ENCODE measurements at regions not wholly inside any gene's neighbourhood (a gene's known extent, or its start where the extent isn't known, plus 50 kb on each side); places are given as distances from the start of the nearest gene placed in this dataset.
A peak's percentile ranks its signal among the peaks of the same experiment; 100 is the strongest.

DNA sequence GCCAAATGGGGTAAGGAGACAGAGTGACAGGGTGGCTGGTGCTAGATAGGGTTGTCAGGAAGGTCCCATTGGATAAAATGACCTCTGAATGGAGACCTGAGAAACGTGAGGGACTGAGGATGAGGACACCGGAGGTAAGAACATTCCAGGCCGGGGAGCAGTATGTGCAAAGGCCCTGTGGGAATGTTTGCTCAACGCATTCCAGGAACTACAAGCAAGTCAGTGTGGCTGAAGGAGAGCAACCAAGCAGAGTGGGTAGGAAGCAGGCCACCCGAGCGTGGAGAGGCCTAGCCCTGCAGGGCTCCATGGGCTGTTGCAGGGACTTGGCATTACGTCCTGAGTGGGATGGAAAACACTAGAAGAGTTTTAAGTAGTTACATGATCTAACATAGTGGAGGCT, 185.6 kb downstream of the ZBTB18 start:
- Histone ChIP-seq H3F3A (ENCODE audit: low read depth) (peaks cover 2% of the 10 kb centered on the region), H3K36me3 (no peaks in the 10 kb centered on the region), H3K27ac (no peak overlapping the region), H3K4me1 (peaks cover 7% of the 10 kb centered on the region), H3K4me2 (no peak overlapping the region), H3K27me3 (no peaks in the 10 kb centered on the region), H3K9me3 (ENCODE audit: low read depth) (no peaks in the 10 kb centered on the region), H4K20me1 (ENCODE audit: low read depth) (no peaks in the 10 kb centered on the region), H3K9ac (no peak overlapping the region), H3K4me3 (no peak overlapping the region), H2AFZ (replicated peaks) (no peak overlapping the region), H3K79me2 (ENCODE audit: low read depth) (no peaks in the 10 kb centered on the region)
- DNase-seq (ENCODE audit: low spot score), result no peak
- H3K4me1 Mint-ChIP-seq, result peaks cover 10% of the 10 kb centered on the region
- H3K27ac Mint-ChIP-seq, result no peak overlapping the region
- H3K27me3 Mint-ChIP-seq (ENCODE audit: insufficient read depth, low read depth), result peaks cover 7% of the 10 kb centered on the region
- H3K36me3 Mint-ChIP-seq, result no peaks in the 10 kb centered on the region
- TF ChIP-seq EZH2 (IDR thresholded peaks at IDR 0.05), result no peak
- TF ChIP-seq EZH2phosphoT487 (IDR thresholded peaks at IDR 0.05), result no peak
- TF ChIP-seq, protein P1, sequence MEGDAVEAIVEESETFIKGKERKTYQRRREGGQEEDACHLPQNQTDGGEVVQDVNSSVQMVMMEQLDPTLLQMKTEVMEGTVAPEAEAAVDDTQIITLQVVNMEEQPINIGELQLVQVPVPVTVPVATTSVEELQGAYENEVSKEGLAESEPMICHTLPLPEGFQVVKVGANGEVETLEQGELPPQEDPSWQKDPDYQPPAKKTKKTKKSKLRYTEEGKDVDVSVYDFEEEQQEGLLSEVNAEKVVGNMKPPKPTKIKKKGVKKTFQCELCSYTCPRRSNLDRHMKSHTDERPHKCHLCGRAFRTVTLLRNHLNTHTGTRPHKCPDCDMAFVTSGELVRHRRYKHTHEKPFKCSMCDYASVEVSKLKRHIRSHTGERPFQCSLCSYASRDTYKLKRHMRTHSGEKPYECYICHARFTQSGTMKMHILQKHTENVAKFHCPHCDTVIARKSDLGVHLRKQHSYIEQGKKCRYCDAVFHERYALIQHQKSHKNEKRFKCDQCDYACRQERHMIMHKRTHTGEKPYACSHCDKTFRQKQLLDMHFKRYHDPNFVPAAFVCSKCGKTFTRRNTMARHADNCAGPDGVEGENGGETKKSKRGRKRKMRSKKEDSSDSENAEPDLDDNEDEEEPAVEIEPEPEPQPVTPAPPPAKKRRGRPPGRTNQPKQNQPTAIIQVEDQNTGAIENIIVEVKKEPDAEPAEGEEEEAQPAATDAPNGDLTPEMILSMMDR (IDR thresholded peaks at IDR 0.05), result no peak
- no peak overlapping the region for H3K4me3 Mint-ChIP-seq
- H3K9me3 Mint-ChIP-seq, result no peaks in the 10 kb centered on the region

DNA sequence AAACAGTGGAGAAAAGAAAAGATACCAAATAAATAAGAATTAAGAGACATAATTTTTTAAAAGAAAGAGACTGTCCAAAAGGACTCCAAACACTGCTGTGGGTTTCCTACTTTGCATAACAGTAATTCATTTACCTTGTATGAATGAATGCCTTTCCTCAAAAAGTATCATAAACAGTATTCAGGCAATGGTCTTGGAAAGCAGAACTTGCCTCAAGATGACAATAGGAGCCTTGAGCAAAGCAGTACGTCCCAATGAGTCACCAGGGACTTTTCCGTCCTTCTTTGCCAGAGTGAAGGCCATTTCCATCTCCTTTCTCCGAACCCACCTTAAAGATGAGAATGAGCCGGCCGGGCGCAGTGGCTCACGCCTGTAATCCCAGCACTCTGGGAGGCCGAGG, 186.4 kb downstream of the ZBTB18 start:
- Histone ChIP-seq H3K9ac (no peak overlapping the region), H3F3A (ENCODE audit: low read depth) (peaks cover 2% of the 10 kb centered on the region), H4K20me1 (ENCODE audit: low read depth) (no peaks in the 10 kb centered on the region), H3K79me2 (ENCODE audit: low read depth) (no peaks in the 10 kb centered on the region), H3K36me3 (no peaks in the 10 kb centered on the region), H2AFZ (replicated peaks) (no peak overlapping the region), H3K4me3 (no peak overlapping the region), H3K4me1 (peaks cover 4% of the 10 kb centered on the region), H3K27ac (no peak overlapping the region), H3K9me3 (ENCODE audit: low read depth) (no peaks in the 10 kb centered on the region), H3K4me2 (no peak overlapping the region), H3K27me3 (no peaks in the 10 kb centered on the region)
- TF ChIP-seq EZH2phosphoT487 (IDR thresholded peaks at IDR 0.05) (no peak), EZH2 (IDR thresholded peaks at IDR 0.05) (no peak)
- TF ChIP-seq, protein P1 (IDR thresholded peaks at IDR 0.05), result no peak
- Mint-ChIP-seq H3K36me3 (no peaks in the 10 kb centered on the region), H3K4me3 (no peak overlapping the region), H3K27me3 (ENCODE audit: insufficient read depth, low read depth) (peaks cover 3% of the 10 kb centered on the region), H3K27ac (no peak overlapping the region), H3K4me1 (peaks cover 7% of the 10 kb centered on the region), H3K9me3 (no peaks in the 10 kb centered on the region)
- DNase-seq (ENCODE audit: low spot score), result no peak

DNA sequence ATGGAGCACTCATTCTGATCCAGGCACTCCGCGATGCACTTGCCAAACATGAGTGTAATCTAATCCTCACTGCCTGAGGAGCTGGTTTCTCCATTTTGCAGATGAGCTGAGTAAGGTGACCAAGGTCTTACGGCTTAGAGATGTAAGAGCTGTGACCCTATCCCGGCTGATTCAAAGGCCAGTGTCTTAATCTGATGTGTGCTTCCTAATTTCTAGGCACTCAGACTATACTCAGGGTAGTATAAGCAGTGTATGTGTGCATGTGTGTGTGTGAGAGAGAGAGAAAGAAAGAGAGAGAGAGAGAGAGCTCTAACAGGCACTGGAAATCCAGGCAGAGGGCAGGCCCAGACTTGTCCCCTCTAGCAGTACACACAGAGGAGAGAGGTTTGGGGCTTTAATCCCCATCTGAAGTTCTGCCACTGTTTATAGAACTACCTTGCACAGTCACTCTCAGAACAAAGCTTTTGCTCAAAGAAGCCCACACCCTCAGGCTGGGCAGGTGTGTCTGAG, 188.2 kb downstream of the ZBTB18 start:
- Histone ChIP-seq H3K9me3 (ENCODE audit: low read depth) (no peaks in the 10 kb centered on the region), H3K79me2 (ENCODE audit: low read depth) (no peaks in the 10 kb centered on the region), H2AFZ (replicated peaks) (peak overlapping the region; percentile 85), H3K27ac (no peak overlapping the region), H3F3A (ENCODE audit: low read depth) (no peaks in the 10 kb centered on the region), H3K36me3 (no peaks in the 10 kb centered on the region), H3K4me3 (no peak overlapping the region), H3K9ac (no peak overlapping the region), H4K20me1 (ENCODE audit: low read depth) (no peaks in the 10 kb centered on the region), H3K4me2 (no peak overlapping the region), H3K4me1 (peaks cover 4% of the 10 kb centered on the region), H3K27me3 (no peaks in the 10 kb centered on the region)
- no peak for DNase-seq (ENCODE audit: low spot score)
- TF ChIP-seq EZH2 (IDR thresholded peaks at IDR 0.05) (no peak), EZH2phosphoT487 (IDR thresholded peaks at IDR 0.05) (no peak)
- TF ChIP-seq, protein P1 (IDR thresholded peaks at IDR 0.05), result no peak
- Mint-ChIP-seq H3K36me3 (no peaks in the 10 kb centered on the region), H3K27me3 (ENCODE audit: insufficient read depth, low read depth) (peaks cover 3% of the 10 kb centered on the region), H3K27ac (no peak overlapping the region), H3K4me1 (peaks cover 6% of the 10 kb centered on the region), H3K9me3 (no peaks in the 10 kb centered on the region), H3K4me3 (no peak overlapping the region)

Data from neural progenitor cell (in vitro differentiated cells).